ENCODE measurements at regions not wholly inside any gene's neighbourhood (a gene's known extent, or its start where the extent isn't known, plus 50 kb on each side); places are given as distances from the start of the nearest gene placed in this dataset.

DNA sequence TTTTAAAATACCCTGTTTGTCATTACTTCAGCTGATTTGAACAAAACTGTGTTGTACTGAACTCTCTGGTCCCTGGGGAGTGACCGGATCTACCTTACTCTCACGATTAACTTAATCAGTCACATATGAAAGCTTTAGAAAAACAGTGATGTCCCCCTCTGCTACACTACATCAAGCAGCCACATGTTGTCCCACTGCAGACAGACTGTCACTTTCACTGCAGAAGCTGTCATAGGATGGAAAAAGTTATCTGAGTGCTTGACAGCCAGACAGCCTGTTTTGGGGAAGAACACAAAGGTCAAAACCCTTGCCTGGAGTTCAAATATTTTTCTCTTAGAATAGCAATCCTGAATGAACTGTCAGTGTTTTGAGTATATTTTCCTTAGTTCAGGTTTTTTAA lies 546.4 kb downstream of the DTWD2 start:
- no TSS peak for BruUV-seq (replicated peaks)
- H3K4me1 ChIP-seq (ENCODE audit: control insufficient read depth, insufficient read depth, low read length): no peaks in the 10 kb centered on the region
- intact Hi-C loops (cut with micrococcal nuclease; ENCODE audit: unreplicated experiment) (no loop called here), in situ Hi-C loops (cut with MboI) (no loop called here)
- ChIA-PET SMC1A (ENCODE audit: uncharacterized antibody, unreplicated experiment) (no interaction called here), POLR2A (no interaction called here), RAD21 (ENCODE audit: unreplicated experiment) (no interaction called here), CTCF (no interaction called here)
- no peak overlapping the region for H3K27ac ChIP-seq (ENCODE audit: control insufficient read depth, insufficient read depth)
- FAIRE-seq (no peak), ATAC-seq (no peak), DNase-seq (ENCODE audit: low read depth, low spot score) (no peak)
- H3K4me2 ChIP-seq (ENCODE audit: control insufficient read depth, insufficient read depth): no peak overlapping the region
- no peak overlapping the region for H2AFZ ChIP-seq (ENCODE audit: control insufficient read depth, low read depth, low read length)
- H3K9me3 ChIP-seq (replicated peaks; ENCODE audit: control insufficient read depth, insufficient read depth, low read length): no peaks in the 10 kb centered on the region
- no peaks in the 10 kb centered on the region for H3K36me3 ChIP-seq (ENCODE audit: control insufficient read depth in 2 of 2, insufficient read depth in 2 of 2, low read length in 1 of 2)
- no peaks in the 10 kb centered on the region for H4K20me1 ChIP-seq (ENCODE audit: control insufficient read depth, insufficient read depth)
- no peaks in the 10 kb centered on the region for H3K27me3 ChIP-seq (replicated peaks in 1 of 2; ENCODE audit: control insufficient read depth in 2 of 2, insufficient read depth in 2 of 2, low read length in 1 of 2)
- 66% methylated on average over 2 of the region's 2 CpGs for WGBS (ENCODE audit: insufficient coverage, insufficient replicate concordance, low lambda C conversion rate, missing lambda C conversion rate)
- no peak overlapping the region for H3K9ac ChIP-seq (ENCODE audit: control insufficient read depth, insufficient read depth, low read length)
- no peaks in the 10 kb centered on the region for H3K79me2 ChIP-seq (ENCODE audit: control insufficient read depth, insufficient read depth, low read length)
- no peak overlapping the region for H3K4me3 ChIP-seq
- TF ChIP-seq DPF2 (IDR thresholded peaks at IDR 0.05): no peak
- TF ChIP-seq, protein P1, sequence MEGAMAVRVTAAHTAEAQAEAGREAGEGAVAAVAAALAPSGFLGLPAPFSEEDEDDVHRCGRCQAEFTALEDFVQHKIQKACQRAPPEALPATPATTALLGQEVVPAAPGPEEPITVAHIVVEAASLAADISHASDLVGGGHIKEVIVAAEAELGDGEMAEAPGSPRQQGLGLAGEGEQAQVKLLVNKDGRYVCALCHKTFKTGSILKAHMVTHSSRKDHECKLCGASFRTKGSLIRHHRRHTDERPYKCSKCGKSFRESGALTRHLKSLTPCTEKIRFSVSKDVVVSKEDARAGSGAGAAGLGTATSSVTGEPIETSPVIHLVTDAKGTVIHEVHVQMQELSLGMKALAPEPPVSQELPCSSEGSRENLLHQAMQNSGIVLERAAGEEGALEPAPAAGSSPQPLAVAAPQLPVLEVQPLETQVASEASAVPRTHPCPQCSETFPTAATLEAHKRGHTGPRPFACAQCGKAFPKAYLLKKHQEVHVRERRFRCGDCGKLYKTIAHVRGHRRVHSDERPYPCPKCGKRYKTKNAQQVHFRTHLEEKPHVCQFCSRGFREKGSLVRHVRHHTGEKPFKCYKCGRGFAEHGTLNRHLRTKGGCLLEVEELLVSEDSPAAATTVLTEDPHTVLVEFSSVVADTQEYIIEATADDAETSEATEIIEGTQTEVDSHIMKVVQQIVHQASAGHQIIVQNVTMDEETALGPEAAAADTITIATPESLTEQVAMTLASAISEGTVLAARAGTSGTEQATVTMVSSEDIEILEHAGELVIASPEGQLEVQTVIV (IDR thresholded peaks at IDR 0.05; ENCODE audit: borderline replicate concordance, partially characterized antibody): no peak
- no peak for TF ChIP-seq IRF5 (IDR thresholded peaks at IDR 0.05; ENCODE audit: borderline replicate concordance)
- no peak for TF ChIP-seq SRF (IDR thresholded peaks at IDR 0.05; ENCODE audit: low read depth in 2 of 2, low read length in 2 of 2)
- no peak for TF ChIP-seq CEBPB (IDR thresholded peaks at IDR 0.05; ENCODE audit: borderline replicate concordance in 1 of 2, low read depth in 2 of 2, low read length in 2 of 2)
- no peak for TF ChIP-seq E2F4 (IDR thresholded peaks at IDR 0.05; ENCODE audit: low read depth, low read length)
- no peak for TF ChIP-seq CBX5 (IDR thresholded peaks at IDR 0.05; ENCODE audit: low read depth)
- TF ChIP-seq STAT1 (conservative IDR thresholded peaks at IDR 0.05): no peak
- TF ChIP-seq YY1 (IDR thresholded peaks at IDR 0.05; ENCODE audit: low read depth, low read length): no peak
- TF ChIP-seq PAX5 (IDR thresholded peaks at IDR 0.05; ENCODE audit: borderline replicate concordance, low read depth, low read length): no peak
- no peak for TF ChIP-seq ZNF622 (IDR thresholded peaks at IDR 0.05)
- TF ChIP-seq NFIC (IDR thresholded peaks at IDR 0.05; ENCODE audit: low read depth, low read length): no peak
- TF ChIP-seq PRDM15 (CRISPR knock-in tag; IDR thresholded peaks at IDR 0.05): no peak
- no peak for TF ChIP-seq IKZF1 (conservative IDR thresholded peaks at IDR 0.05)
- TF ChIP-seq, protein P2, sequence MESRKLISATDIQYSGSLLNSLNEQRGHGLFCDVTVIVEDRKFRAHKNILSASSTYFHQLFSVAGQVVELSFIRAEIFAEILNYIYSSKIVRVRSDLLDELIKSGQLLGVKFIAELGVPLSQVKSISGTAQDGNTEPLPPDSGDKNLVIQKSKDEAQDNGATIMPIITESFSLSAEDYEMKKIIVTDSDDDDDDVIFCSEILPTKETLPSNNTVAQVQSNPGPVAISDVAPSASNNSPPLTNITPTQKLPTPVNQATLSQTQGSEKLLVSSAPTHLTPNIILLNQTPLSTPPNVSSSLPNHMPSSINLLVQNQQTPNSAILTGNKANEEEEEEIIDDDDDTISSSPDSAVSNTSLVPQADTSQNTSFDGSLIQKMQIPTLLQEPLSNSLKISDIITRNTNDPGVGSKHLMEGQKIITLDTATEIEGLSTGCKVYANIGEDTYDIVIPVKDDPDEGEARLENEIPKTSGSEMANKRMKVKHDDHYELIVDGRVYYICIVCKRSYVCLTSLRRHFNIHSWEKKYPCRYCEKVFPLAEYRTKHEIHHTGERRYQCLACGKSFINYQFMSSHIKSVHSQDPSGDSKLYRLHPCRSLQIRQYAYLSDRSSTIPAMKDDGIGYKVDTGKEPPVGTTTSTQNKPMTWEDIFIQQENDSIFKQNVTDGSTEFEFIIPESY (IDR thresholded peaks at IDR 0.05): no peak
- TF ChIP-seq EED (IDR thresholded peaks at IDR 0.05; ENCODE audit: low read depth): no peak

Measured in GM12878 (cell line).